Nephron progenitor cell (in vitro differentiated cells): ENCODE measurements at regions not wholly inside any gene's neighbourhood (a gene's known extent, or its start where the extent isn't known, plus 50 kb on each side); places are given as distances from the start of the nearest gene placed in this dataset.

Experiments
- DNase-seq: peaks from one replicate; pipeline ENCODE4 v3.0.0; 2021
- H3K27ac Mint-ChIP-seq: 2 replicates; pipeline ENCODE4 v1.8.0; 2021; ENCODE audit warnings: mild to moderate bottlenecking, moderate library complexity, mixed read lengths
- H3K27me3 Mint-ChIP-seq: 2 replicates; pipeline ENCODE4 v1.8.0; 2021; ENCODE audit warnings: mild to moderate bottlenecking, low read depth, mixed read lengths; ENCODE audit not compliant: poor library complexity
- H3K36me3 Mint-ChIP-seq: 2 replicates; pipeline ENCODE4 v1.8.0; 2021; ENCODE audit warnings: low read depth, mixed read lengths
- H3K4me1 Mint-ChIP-seq: 2 replicates; pipeline ENCODE4 v1.8.0; 2021; ENCODE audit warnings: mixed read lengths
- H3K4me3 Mint-ChIP-seq: 2 replicates; pipeline ENCODE4 v1.8.0; 2021; ENCODE audit warnings: mild to moderate bottlenecking, moderate library complexity, mixed read lengths
- H3K9me3 Mint-ChIP-seq: 2 replicates; pipeline ENCODE4 v1.8.0; 2021; ENCODE audit warnings: mild to moderate bottlenecking, moderate library complexity, mixed read lengths
- CTCF ChIP-seq: fragments of 200-600 bp; sonication (generic); IDR thresholded peaks from 2 replicates; pipeline ENCODE4 v1.5.0; 2021; ENCODE audit warnings: antibody characterized with exemption

GRCh38 chr4:130395871-130396270 is 1299.9 kb downstream of the C4orf33 start:
- Mint-ChIP-seq H3K4me1 (no peaks in the 10 kb centered on the region), H3K4me3 (no peak overlapping the region), H3K36me3 (no peaks in the 10 kb centered on the region), H3K27ac (no peak overlapping the region), H3K9me3 (no peaks in the 10 kb centered on the region), H3K27me3 (no peaks in the 10 kb centered on the region)
- no peak for DNase-seq
- TF ChIP-seq CTCF, result no peak

GRCh38 chr4:130403221-130403620 is 1307.3 kb downstream of the C4orf33 start:
- H3K27ac Mint-ChIP-seq, result no peak overlapping the region
- no peaks in the 10 kb centered on the region for H3K9me3 Mint-ChIP-seq
- H3K27me3 Mint-ChIP-seq, result peaks cover 3% of the 10 kb centered on the region
- H3K4me1 Mint-ChIP-seq, result no peaks in the 10 kb centered on the region
- no peaks in the 10 kb centered on the region for H3K36me3 Mint-ChIP-seq
- DNase-seq, result no peak
- H3K4me3 Mint-ChIP-seq, result no peak overlapping the region
- no peak for TF ChIP-seq CTCF

- Mint-ChIP-seq H3K27me3 (no peaks in the 10 kb centered on the region), H3K36me3 (no peaks in the 10 kb centered on the region), H3K9me3 (no peaks in the 10 kb centered on the region), H3K4me3 (no peak overlapping the region), H3K27ac (no peak overlapping the region), H3K4me1 (no peaks in the 10 kb centered on the region)
- no peak for TF ChIP-seq CTCF
- DNase-seq, result no peak
Measured at GRCh38 chr4:130416228-130416627, 1320.3 kb downstream of the C4orf33 start.

DNA sequence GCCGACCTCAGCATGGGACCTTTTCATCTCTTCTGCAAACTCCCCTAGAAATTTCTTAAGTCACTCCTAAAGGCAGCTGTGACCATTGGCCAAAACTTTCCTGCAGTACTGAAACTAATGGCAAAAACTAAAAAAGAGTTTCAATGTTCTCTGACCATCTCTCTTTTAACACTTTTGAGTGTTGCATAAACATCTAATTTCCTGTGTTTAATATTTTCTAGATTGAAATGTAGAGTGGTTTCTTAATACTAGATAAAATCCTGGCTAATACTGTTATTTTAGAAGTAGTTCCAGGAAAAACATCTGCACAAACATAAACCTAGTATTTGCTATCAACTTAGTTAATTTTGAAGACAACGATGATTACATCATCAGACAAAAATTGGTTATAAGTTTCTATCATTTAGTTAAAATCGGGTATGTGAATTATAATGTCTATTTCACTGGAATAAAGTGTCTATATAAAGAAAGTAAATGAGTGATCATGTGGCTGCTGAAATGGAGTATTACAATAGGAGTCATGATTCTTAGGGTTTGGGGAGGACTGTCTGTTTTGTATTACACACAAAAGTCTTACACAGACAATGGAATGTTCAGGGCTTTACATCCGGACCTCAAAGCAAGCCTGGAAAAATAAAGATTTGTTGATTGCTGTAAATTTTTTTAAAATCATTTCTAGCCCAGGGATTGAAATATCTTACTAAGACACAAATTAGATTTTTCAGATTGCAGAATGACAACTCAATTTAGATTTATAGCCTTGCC is 1323.4 kb downstream of the C4orf33 start:
- H3K27ac Mint-ChIP-seq, result no peak overlapping the region
- TF ChIP-seq CTCF, result no peak
- no peaks in the 10 kb centered on the region for H3K9me3 Mint-ChIP-seq
- DNase-seq, result no peak
- H3K4me1 Mint-ChIP-seq, result no peaks in the 10 kb centered on the region
- H3K36me3 Mint-ChIP-seq, result no peaks in the 10 kb centered on the region
- H3K27me3 Mint-ChIP-seq, result no peaks in the 10 kb centered on the region
- no peak overlapping the region for H3K4me3 Mint-ChIP-seq

DNA sequence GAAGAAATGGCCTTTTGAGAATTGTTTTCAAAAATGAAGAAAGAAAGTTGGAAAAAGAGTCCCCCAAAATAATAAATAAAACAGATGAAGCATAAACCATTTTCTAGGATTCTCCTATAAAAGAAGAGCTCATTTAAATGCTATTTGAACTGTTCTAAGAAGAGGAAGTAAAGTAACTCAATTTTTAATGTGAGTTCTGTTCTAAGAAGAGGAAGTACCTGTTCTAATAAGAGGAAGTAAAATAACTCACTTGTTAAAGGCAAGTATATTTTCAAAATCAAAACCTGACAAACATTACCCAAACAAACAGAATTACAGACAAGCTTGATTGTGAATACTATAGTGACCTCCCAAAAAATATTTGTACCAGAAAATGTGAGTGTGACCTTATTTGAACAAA is 1326.3 kb downstream of the C4orf33 start:
- peaks cover 4% of the 10 kb centered on the region for H3K9me3 Mint-ChIP-seq
- H3K36me3 Mint-ChIP-seq, result no peaks in the 10 kb centered on the region
- no peaks in the 10 kb centered on the region for H3K4me1 Mint-ChIP-seq
- DNase-seq, result no peak
- no peaks in the 10 kb centered on the region for H3K27me3 Mint-ChIP-seq
- H3K27ac Mint-ChIP-seq, result no peak overlapping the region
- no peak for TF ChIP-seq CTCF
- H3K4me3 Mint-ChIP-seq, result no peak overlapping the region

DNA sequence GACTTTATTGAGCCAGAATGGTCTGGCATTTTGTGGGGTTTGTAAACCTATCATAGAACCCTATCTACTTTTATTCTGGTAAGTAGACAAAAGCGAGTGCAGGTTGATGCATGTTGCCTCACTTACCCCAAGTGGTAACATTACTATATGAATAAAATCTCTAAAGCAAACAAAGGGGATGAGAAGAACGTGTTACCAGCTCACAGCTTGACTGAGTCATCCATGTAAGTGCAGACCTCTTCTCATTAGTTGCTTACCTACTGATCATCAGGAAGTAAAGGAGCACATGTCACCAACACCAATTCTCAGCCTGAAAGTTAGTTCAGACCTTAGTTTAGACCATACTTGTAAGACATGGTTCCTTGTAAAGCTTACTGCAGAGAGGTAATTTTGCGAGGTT is 1328.3 kb downstream of the C4orf33 start:
- Mint-ChIP-seq H3K27ac (no peak overlapping the region), H3K9me3 (peaks cover 4% of the 10 kb centered on the region), H3K27me3 (no peaks in the 10 kb centered on the region), H3K36me3 (no peaks in the 10 kb centered on the region), H3K4me1 (no peaks in the 10 kb centered on the region), H3K4me3 (no peak overlapping the region)
- no peak for DNase-seq
- no peak for TF ChIP-seq CTCF
